Esophagus muscularis mucosa (tissue), 4 donors: ENCODE measurements at regions not wholly inside any gene's neighbourhood (a gene's known extent, or its start where the extent isn't known, plus 50 kb on each side); places are given as distances from the start of the nearest gene placed in this dataset.

ENCODE experiments used
- DNase-seq: peaks from one replicate; pipeline ENCODE4 v3.0.0-alpha.2; 2017; ENCODE audit errors: extremely low spot score
- H3K27ac ChIP-seq, 4 donors: fragments of 200-600 bp; sonication (generic); replicated peaks in 1 of 4; 1 replicate in 3 of 4; 2 replicates in 1 of 4; pipeline ENCODE4 v1.5.1; 2016 to 2019; ENCODE audit warnings: mild to moderate bottlenecking in 1 of 4
- H3K27me3 ChIP-seq, 4 donors: fragments of 200-600 bp; sonication (generic); one replicate each; pipeline versions ENCODE4 v1.5.1 to v1.6.0; 2016 to 2019
- H3K36me3 ChIP-seq, 4 donors: fragments of 200-600 bp; sonication (generic); one replicate each; pipeline ENCODE4 v1.5.1; 2016 to 2019
- H3K4me1 ChIP-seq, 4 donors: fragments of 200-600 bp; sonication (generic); one replicate each; pipeline ENCODE4 v1.5.1; 2016 to 2019
- H3K4me3 ChIP-seq, 4 donors: fragments of 200-600 bp; sonication (generic); 1 replicate in 2 of 4; 2 replicates in 2 of 4; pipeline ENCODE4 v1.5.1; 2016 to 2019; ENCODE audit warnings: mild to moderate bottlenecking in 4 of 4, moderate library complexity in 1 of 4
- H3K9me3 ChIP-seq, 4 donors: fragments of 200-600 bp; sonication (generic); 1 replicate in 3 of 4; 2 replicates in 1 of 4; pipeline ENCODE4 v1.5.1; 2016 to 2019
- EP300 ChIP-seq: sonication (generic); formaldehyde crosslinking; IDR thresholded peaks from one replicate; pipeline ENCODE4 v1.6.1; 2017; ENCODE audit warnings: antibody characterized with exemption
- POLR2A ChIP-seq: fragments of 450-650 bp; IDR thresholded peaks from one replicate; pipeline ENCODE4 v1.6.1; 2017; ENCODE audit warnings: antibody characterized with exemption, moderate library complexity, mild to moderate bottlenecking, low read depth
- POLR2AphosphoS5 ChIP-seq, 2 donors: sonication (generic); formaldehyde crosslinking; IDR thresholded peaks; one replicate each; pipeline ENCODE4 v1.6.1; 2017; ENCODE audit warnings: antibody characterized with exemption in 2 of 2
- WGBS: methylation state at CpG from one replicate; pipeline ENCODE4 v1.1.5; 2018; 5-methylcytosine and 5-hydroxymethylcytosine counted together
- intact Hi-C: fragments of 100-400 bp; cut with DNase I; formaldehyde crosslinking; loops from one replicate; pipeline ENCODE4 v1.15.1; 2023
- TF ChIP-seq, protein P1 (sequence below), 3 experiments: fragments of 200-600 bp in 2 of 3; fragments of 450-650 bp in 1 of 3; sonication (generic) in 2 of 3; IDR thresholded peaks; one replicate each; pipeline ENCODE4 v1.5.1; 2017 to 2019; ENCODE audit warnings: antibody characterized with exemption in 3 of 3, mild to moderate bottlenecking in 2 of 3, moderate library complexity in 1 of 3

GRCh38 chr1:234931404-234931973 lies 197.1 kb downstream of the TOMM20 start:
- Histone ChIP-seq H3K36me3 (no peaks in the 10 kb centered on the region), H3K4me1 (peaks cover 19 to 22% (median 19%) of the 10 kb centered on the region in 4 donors), H3K27ac (no peak overlapping the region), H3K4me3 (no peak overlapping the region), H3K27me3 (no peaks in the 10 kb centered on the region), H3K9me3 (no peaks in the 10 kb centered on the region)
- WGBS: 97% methylated on average over 4 of the region's 4 CpGs
- DNase-seq: no peak
- intact Hi-C loops: no loop called here
- no peak for TF ChIP-seq EP300
- TF ChIP-seq POLR2A: no peak
- TF ChIP-seq, protein P1, sequence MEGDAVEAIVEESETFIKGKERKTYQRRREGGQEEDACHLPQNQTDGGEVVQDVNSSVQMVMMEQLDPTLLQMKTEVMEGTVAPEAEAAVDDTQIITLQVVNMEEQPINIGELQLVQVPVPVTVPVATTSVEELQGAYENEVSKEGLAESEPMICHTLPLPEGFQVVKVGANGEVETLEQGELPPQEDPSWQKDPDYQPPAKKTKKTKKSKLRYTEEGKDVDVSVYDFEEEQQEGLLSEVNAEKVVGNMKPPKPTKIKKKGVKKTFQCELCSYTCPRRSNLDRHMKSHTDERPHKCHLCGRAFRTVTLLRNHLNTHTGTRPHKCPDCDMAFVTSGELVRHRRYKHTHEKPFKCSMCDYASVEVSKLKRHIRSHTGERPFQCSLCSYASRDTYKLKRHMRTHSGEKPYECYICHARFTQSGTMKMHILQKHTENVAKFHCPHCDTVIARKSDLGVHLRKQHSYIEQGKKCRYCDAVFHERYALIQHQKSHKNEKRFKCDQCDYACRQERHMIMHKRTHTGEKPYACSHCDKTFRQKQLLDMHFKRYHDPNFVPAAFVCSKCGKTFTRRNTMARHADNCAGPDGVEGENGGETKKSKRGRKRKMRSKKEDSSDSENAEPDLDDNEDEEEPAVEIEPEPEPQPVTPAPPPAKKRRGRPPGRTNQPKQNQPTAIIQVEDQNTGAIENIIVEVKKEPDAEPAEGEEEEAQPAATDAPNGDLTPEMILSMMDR (IDR thresholded peaks at IDR 0.05): no peak
- TF ChIP-seq POLR2AphosphoS5 (IDR thresholded peaks at IDR 0.05): no peak

DNA sequence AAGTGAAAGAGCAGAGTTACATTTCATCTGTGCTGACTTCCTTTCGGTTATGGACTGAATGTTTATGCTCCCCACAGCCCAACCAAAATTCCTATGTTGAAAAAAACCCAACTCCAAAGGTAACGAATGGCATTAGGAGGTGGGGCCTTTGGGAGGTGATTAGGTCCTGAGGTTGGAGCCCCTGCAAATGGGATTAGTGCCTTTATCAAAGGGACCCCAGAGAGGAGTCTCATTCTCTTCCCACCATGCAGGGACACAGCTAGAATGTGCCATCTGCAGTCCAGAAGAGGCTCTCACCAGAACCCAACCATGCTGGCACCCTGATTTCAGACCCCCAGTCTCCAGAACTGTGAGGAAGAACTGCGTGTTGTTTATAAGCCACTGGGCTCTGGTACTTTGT lies 199.3 kb downstream of the TOMM20 start:
- WGBS: 96% methylated on average over 2 of the region's 3 CpGs
- intact Hi-C loops: no loop called here
- no peaks in the 10 kb centered on the region for H3K9me3 ChIP-seq
- no peaks in the 10 kb centered on the region for H3K27me3 ChIP-seq
- H3K4me3 ChIP-seq: no peak overlapping the region
- peaks cover 28 to 38% (median 36%) of the 10 kb centered on the region in 4 donors for H3K4me1 ChIP-seq
- no peak for TF ChIP-seq POLR2A
- TF ChIP-seq, protein P1 (IDR thresholded peaks at IDR 0.05): no peak
- no peak for TF ChIP-seq EP300
- no peak for TF ChIP-seq POLR2AphosphoS5 (IDR thresholded peaks at IDR 0.05)
- no peaks in the 10 kb centered on the region for H3K36me3 ChIP-seq
- no peak overlapping the region for H3K27ac ChIP-seq
- peak; percentile 70 for DNase-seq

GRCh38 chr1:234928642-234929041 lies 200.0 kb downstream of the TOMM20 start:
- H3K4me1 ChIP-seq: peaks cover 28 to 35% (median 34%) of the 10 kb centered on the region in 4 donors
- intact Hi-C loops: no loop called here
- no peaks in the 10 kb centered on the region for H3K27me3 ChIP-seq
- 98% methylated on average over 5 of the region's 5 CpGs for WGBS
- H3K36me3 ChIP-seq: no peaks in the 10 kb centered on the region
- no peak overlapping the region for H3K4me3 ChIP-seq
- H3K9me3 ChIP-seq: no peaks in the 10 kb centered on the region
- no peak for DNase-seq
- H3K27ac ChIP-seq: no peak overlapping the region
- TF ChIP-seq POLR2A (no peak), EP300 (no peak)

DNA sequence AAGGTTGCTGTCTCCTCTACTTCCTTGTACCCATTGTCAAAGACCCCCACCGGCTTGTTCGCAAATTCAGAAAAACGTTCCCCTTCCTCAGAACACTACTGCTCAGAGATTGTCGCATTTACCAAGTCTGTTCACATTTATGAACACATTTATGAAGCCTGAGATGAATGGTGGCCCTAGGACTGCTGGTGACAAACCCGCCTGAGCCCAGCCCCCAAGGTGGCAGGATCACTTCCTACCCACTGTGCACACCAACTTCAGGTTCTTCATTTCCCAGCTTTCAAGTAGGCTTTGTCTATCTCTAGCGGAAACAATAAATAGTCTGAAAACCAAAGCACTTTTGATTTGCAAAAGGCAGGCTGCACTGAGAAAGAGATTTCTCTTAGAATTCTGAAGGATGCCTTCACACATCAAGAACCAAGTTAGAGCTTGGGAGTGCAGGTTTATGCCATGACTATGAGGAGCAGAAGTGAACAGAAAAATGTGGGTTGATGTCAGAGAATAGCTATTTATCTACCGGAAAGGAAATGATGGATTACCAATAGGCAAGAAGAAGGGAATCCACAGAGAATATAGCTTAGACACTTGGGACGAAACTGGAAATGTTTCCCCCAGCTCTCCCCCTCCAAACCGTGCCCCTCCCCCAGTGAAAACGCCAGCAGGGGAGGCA lies 200.5 kb downstream of the TOMM20 start:
- Histone ChIP-seq H3K27me3 (no peaks in the 10 kb centered on the region), H3K27ac (no peak overlapping the region), H3K36me3 (no peaks in the 10 kb centered on the region), H3K4me1 (peaks cover 24 to 30% (median 29%) of the 10 kb centered on the region in 4 donors), H3K9me3 (no peaks in the 10 kb centered on the region), H3K4me3 (no peak overlapping the region)
- intact Hi-C loops: no loop called here
- TF ChIP-seq POLR2AphosphoS5 (IDR thresholded peaks at IDR 0.05) (no peak), EP300 (no peak), POLR2A (no peak)
- TF ChIP-seq, protein P1 (IDR thresholded peaks at IDR 0.05): no peak
- 84% methylated on average over 10 of the region's 10 CpGs for WGBS
- no peak for DNase-seq

DNA sequence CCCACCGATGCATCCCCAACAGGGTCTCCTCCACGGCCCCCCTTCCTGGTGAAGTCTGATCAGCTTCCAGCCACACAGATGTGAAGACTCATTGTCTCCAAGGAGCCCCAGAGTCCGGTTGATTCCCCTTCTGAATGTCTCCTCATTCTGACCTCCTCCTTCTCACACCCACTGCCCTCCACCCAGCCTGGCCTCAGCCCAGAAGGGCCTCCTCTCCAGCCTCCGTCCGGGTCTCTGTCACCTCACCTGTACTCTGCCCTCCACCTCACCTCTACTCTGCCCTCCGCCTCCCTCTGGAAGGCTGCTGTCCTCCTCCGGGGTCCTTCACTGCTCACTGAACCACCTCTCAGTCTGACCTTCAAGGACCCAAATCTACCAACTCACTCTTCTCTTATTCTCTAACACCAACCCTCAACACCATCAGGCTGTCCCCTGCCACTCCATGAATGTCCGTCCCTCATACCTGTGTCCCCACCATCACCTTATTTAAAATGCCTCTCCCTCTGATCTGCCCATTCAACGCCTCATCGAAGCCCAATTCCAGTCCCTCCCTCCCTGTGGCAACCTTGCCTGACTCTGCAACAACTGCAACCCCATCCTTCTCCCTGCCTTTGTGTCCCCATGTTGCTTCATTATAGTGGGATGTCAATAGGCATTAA lies 201.2 kb downstream of the TOMM20 start:
- H3K36me3 ChIP-seq: no peaks in the 10 kb centered on the region
- no peak for DNase-seq
- no peaks in the 10 kb centered on the region for H3K9me3 ChIP-seq
- H3K4me1 ChIP-seq: peaks cover 19 to 27% (median 26%) of the 10 kb centered on the region in 4 donors
- TF ChIP-seq EP300 (no peak), POLR2AphosphoS5 (IDR thresholded peaks at IDR 0.05) (no peak), POLR2A (no peak)
- TF ChIP-seq, protein P1 (IDR thresholded peaks at IDR 0.05): no peak
- peak overlapping the region in 3 of 4 donors; percentile 11 to 22 (median 20) for H3K4me3 ChIP-seq
- WGBS: 84% methylated on average over 10 of the region's 10 CpGs
- H3K27ac ChIP-seq: peak overlapping the region in 1 of 4 donors; percentile 65
- H3K27me3 ChIP-seq: no peaks in the 10 kb centered on the region
- intact Hi-C loops: no loop called here
